K562 (cell line): ENCODE measurements at regions not wholly inside any gene's neighbourhood (a gene's known extent, or its start where the extent isn't known, plus 50 kb on each side); places are given as distances from the start of the nearest gene placed in this dataset.

Experiments
- ATAC-seq: fragments of 200-7000 bp; cut with Tn5 transposase; 3 replicates; pipeline ENCODE4 v1.9.1; 2020; ENCODE audit warnings: moderate library complexity
- BruUV-seq: library from RNA; stranded (reverse); fragments of 400-500 nt; replicated peaks from 2 replicates; lab custom pipeline; 2021; lab: Mats Ljungman, UMichigan
- CTCF ChIA-PET: fragments of 300-600 bp; formaldehyde crosslinking; extraction: SDS; loops from one replicate; lab custom pipeline; 2021; ENCODE audit warnings: low intra/inter-chr PET ratio; lab: Yijun Ruan, JAX
- POLR2A ChIA-PET: fragments of 300-600, 350-650 bp; sonication (Branson Sonifier 250); formaldehyde crosslinking; extraction: SDS; loops from one replicate; lab custom pipeline; 2021; ENCODE audit warnings: antibody characterized with exemption, inconsistent platforms; lab: Yijun Ruan, JAX
- DNase-seq, 4 experiments: peaks; one replicate each; pipeline versions ENCODE4 v3.0.0 to v3.0.0-alpha.2; 2011 to 2018; ENCODE audit warnings: low spot score in 3 of 4, mixed read lengths in 3 of 4; ENCODE audit errors: extremely low read depth in 1 of 4
- FAIRE-seq: peaks from 2 replicates; lab custom pipeline; 2011; peaks lifted over from hg19 to GRCh38; lab: Jason Lieb, UNC
- H2AFZ ChIP-seq: 2 replicates; pipeline ENCODE4 v1.6.0; 2011; ENCODE audit warnings: low read depth, low read length, control low read depth, inconsistent platforms
- H3K27ac ChIP-seq: fragments of 200-600 bp; 3 replicates; pipeline ENCODE4 v1.8.0; 2011; ENCODE audit warnings: low read depth, mild to moderate bottlenecking, control low read depth, inconsistent platforms, low read length, moderate library complexity, mixed read lengths; ENCODE audit errors: extremely low read depth
- H3K27me3 ChIP-seq, 2 experiments: fragments of 300-600 bp in 1 of 2; 2 replicates in 1 of 2; 3 replicates in 1 of 2; pipeline versions ENCODE4 v1.6.0 to v1.8.0; 2011; ENCODE audit warnings: inconsistent platforms in 2 of 2, low read length in 2 of 2, mild to moderate bottlenecking in 1 of 2, mixed read lengths in 1 of 2, moderate library complexity in 1 of 2; ENCODE audit not compliant: control insufficient read depth in 2 of 2, insufficient read depth in 2 of 2
- H3K36me3 ChIP-seq: fragments of 300-600 bp; 3 replicates; pipeline ENCODE4 v1.8.0; 2011; ENCODE audit warnings: mild to moderate bottlenecking, low read length, inconsistent platforms; ENCODE audit not compliant: control insufficient read depth, insufficient read depth
- H3K4me1 ChIP-seq, 2 experiments: fragments of 200-600 bp in 1 of 2; replicated peaks in 1 of 2; 2 replicates in 1 of 2; 3 replicates in 1 of 2; pipeline versions ENCODE4 v1.5.1 to v1.8.0; 2011; ENCODE audit warnings: inconsistent platforms in 2 of 2, low read length in 2 of 2, mild to moderate bottlenecking in 1 of 2, mixed read lengths in 1 of 2, moderate library complexity in 1 of 2; ENCODE audit not compliant: control insufficient read depth in 2 of 2, insufficient read depth in 2 of 2
- H3K4me2 ChIP-seq: 2 replicates; pipeline ENCODE4 v1.6.1; 2011; ENCODE audit warnings: low read length, control low read depth, inconsistent platforms, mixed read lengths; ENCODE audit not compliant: insufficient read depth
- H3K4me3 ChIP-seq: fragments of 200-600 bp; sonication (generic), shearing (Covaris generic); 2 replicates; pipeline ENCODE4 v1.5.1; 2016; ENCODE audit warnings: control low read depth, inconsistent platforms
- H3K79me2 ChIP-seq: fragments of 200-600 bp; 3 replicates; pipeline ENCODE4 v1.8.0; 2011; ENCODE audit warnings: low read length, inconsistent platforms; ENCODE audit not compliant: control insufficient read depth, insufficient read depth
- H3K9ac ChIP-seq, 2 experiments: 2 replicates each; pipeline versions ENCODE4 v1.6.0 to v1.6.1; 2011; ENCODE audit warnings: low read depth in 2 of 2, low read length in 2 of 2, control low read depth in 1 of 2, inconsistent platforms in 1 of 2, mild to moderate bottlenecking in 1 of 2, mixed read lengths in 1 of 2; ENCODE audit not compliant: insufficient read depth in 1 of 2
- H3K9me1 ChIP-seq: one replicate; pipeline ENCODE4 v1.6.0; 2011; ENCODE audit warnings: inconsistent platforms, mild to moderate bottlenecking, low read length, moderate library complexity; ENCODE audit not compliant: control insufficient read depth, insufficient read depth
- H3K9me3 ChIP-seq: replicated peaks from 2 replicates; pipeline ENCODE4 v1.5.1; 2011; ENCODE audit warnings: low read depth, low read length, inconsistent platforms; ENCODE audit not compliant: control insufficient read depth, insufficient read depth
- H4K20me1 ChIP-seq: replicated peaks from 2 replicates; pipeline ENCODE4 v1.6.1; 2011; ENCODE audit warnings: low read length, inconsistent platforms, mixed read lengths; ENCODE audit not compliant: control insufficient read depth, insufficient read depth
- ATF3 ChIP-seq, 2 experiments: fragments of 450-650 bp in 1 of 2; sonication (generic) in 1 of 2; formaldehyde crosslinking in 1 of 2; IDR thresholded peaks in 1 of 2; conservative IDR thresholded peaks in 1 of 2; 2 replicates each; pipeline versions ENCODE4 v1.6.1 to v1.8.1; 2016 to 2023; ENCODE audit warnings: mild to moderate bottlenecking in 2 of 2, moderate library complexity in 2 of 2, inconsistent platforms in 1 of 2, missing genetic modification reagents in 1 of 2
- CAMTA2 ChIP-seq: fragments of 250-450 bp; sonication (Bioruptor Pico); conservative IDR thresholded peaks from 2 replicates; pipeline ENCODE4 v1.5.1; 2022
- ETV6 ChIP-seq, 3 experiments: fragments of 150-350 bp in 1 of 3; sonication (generic) in 1 of 3; formaldehyde crosslinking in 1 of 3; IDR thresholded peaks; 2 replicates each; pipeline versions ENCODE4 v1.6.1 to v1.8.0; 2014 to 2022; ENCODE audit warnings: borderline replicate concordance in 2 of 3, low read depth in 2 of 3, antibody characterized with exemption in 1 of 3, low read length in 1 of 3, mild to moderate bottlenecking in 1 of 3, missing genetic modification reagents in 1 of 3
- GATAD2B ChIP-seq: fragments of 450-650 bp; IDR thresholded peaks from 2 replicates; pipeline ENCODE4 v1.6.1; 2017; ENCODE audit warnings: mild to moderate bottlenecking, borderline replicate concordance
- GMEB1 ChIP-seq: fragments of 250-450 bp; sonication (Bioruptor Pico); IDR thresholded peaks from 2 replicates; pipeline ENCODE4 v1.4.0; 2020; ENCODE audit warnings: mild to moderate bottlenecking
- POLR3G ChIP-seq: IDR thresholded peaks from 2 replicates; pipeline ENCODE4 v1.6.1; 2011; ENCODE audit not compliant: insufficient read length, insufficient replicate concordance; ENCODE audit errors: extremely low read depth
- SIN3A ChIP-seq, 2 experiments: fragments of 150-350 bp in 1 of 2; IDR thresholded peaks; 2 replicates each; pipeline ENCODE4 v1.6.1; 2011 to 2016; ENCODE audit warnings: borderline replicate concordance in 2 of 2, low read depth in 2 of 2, low read length in 2 of 2, mild to moderate bottlenecking in 2 of 2, moderate library complexity in 2 of 2; ENCODE audit not compliant: control insufficient read depth in 1 of 2
- TCFL5 ChIP-seq: fragments of 250-450 bp; sonication (Bioruptor Pico); conservative IDR thresholded peaks from 2 replicates; pipeline ENCODE4 v1.6.1; 2021; ENCODE audit warnings: mild to moderate bottlenecking, moderate library complexity, matching md5 sums
- TEAD2 ChIP-seq: fragments of 450-650 bp; IDR thresholded peaks from 2 replicates; pipeline ENCODE4 v1.6.1; 2016; ENCODE audit warnings: missing genetic modification characterization, control low read depth, missing compliant biosample characterization
- ZFX ChIP-seq: sonication (generic); formaldehyde crosslinking; IDR thresholded peaks from 2 replicates; pipeline ENCODE4 v1.8.0; 2022; ENCODE audit warnings: mild to moderate bottlenecking, missing genetic modification reagents, moderate library complexity
- ZNF124 ChIP-seq: sonication (generic); formaldehyde crosslinking; IDR thresholded peaks from 2 replicates; pipeline ENCODE4 v1.8.1; 2022; ENCODE audit warnings: missing genetic modification reagents
- ZNF232 ChIP-seq: sonication (generic); formaldehyde crosslinking; IDR thresholded peaks from 2 replicates; pipeline ENCODE4 v1.8.0; 2022; ENCODE audit warnings: mild to moderate bottlenecking, missing genetic modification reagents
- WGBS: fragments of 100-300 bp; shearing (Covaris generic); methylation state at CpG from one replicate; pipeline ENCODE4 v1.1.6; 2016; ENCODE audit warnings: low coverage, mixed read lengths; ENCODE audit not compliant: insufficient coverage; ENCODE audit errors: missing lambda C conversion rate; 5-methylcytosine and 5-hydroxymethylcytosine counted together
- in situ Hi-C: fragments of 300-500 bp; cut with MboI; formaldehyde crosslinking; loops from 4 replicates; pipeline ENCODE4 v1.15.0; 2018; ENCODE audit warnings: inconsistent platforms, mixed read lengths
- intact Hi-C: fragments of 100-400 bp; cut with micrococcal nuclease; formaldehyde crosslinking; loops from 2 replicates; pipeline ENCODE4 v1.14.2; 2022

- TF ChIP-seq ZFX (no peak), POLR3G (no peak), TEAD2 (tag) (no peak), SIN3A (IDR thresholded peaks at IDR 0.05; ENCODE audit: borderline replicate concordance in 2 of 2, control insufficient read depth in 1 of 2, low read depth in 2 of 2, low read length in 2 of 2) (no peak), CAMTA2 (CRISPR knock-in tag) (no peak)
Observed at GRCh38 chr2:49225126-49225525, 70.8 kb upstream of the FSHR start (continued).

GRCh38 chr2:49224426-49225010, 70.2 kb upstream of the FSHR start:
- DNase-seq (no peak), ATAC-seq (no peak), FAIRE-seq (no peak)
- Histone ChIP-seq H3K4me1 (no peaks in the 10 kb centered on the region), H3K9me3 (no peaks in the 10 kb centered on the region; the same call in 1 of the 2 replicates), H3K27me3 (no peaks in the 10 kb centered on the region), H3K36me3 (no peaks in the 10 kb centered on the region), H2AFZ (no peak overlapping the region), H3K9me1 (no peaks in the 10 kb centered on the region), H3K9ac (no peak overlapping the region), H3K4me3 (no peak overlapping the region), H3K27ac (no peak overlapping the region), H3K4me2 (no peak overlapping the region), H4K20me1 (no peaks in the 10 kb centered on the region), H3K79me2 (no peaks in the 10 kb centered on the region)
- 0% methylated on average over 4 of the region's 4 CpGs for WGBS
- ChIA-PET POLR2A (no interaction called here), CTCF (no interaction called here)
- in situ Hi-C loops, result no loop called here
- intact Hi-C loops, result no loop called here
- TF ChIP-seq ZNF124 (CRISPR knock-in tag), result no peak
- no peak for TF ChIP-seq GATAD2B
- no peak for TF ChIP-seq ETV6 (IDR thresholded peaks at IDR 0.05; ENCODE audit: borderline replicate concordance in 1 of 2, low read depth in 2 of 2, low read length in 1 of 2)
- no peak for TF ChIP-seq ETV6 (CRISPR knock-in tag; IDR thresholded peaks at IDR 0.05; ENCODE audit: borderline replicate concordance)
- TF ChIP-seq ATF3 (IDR thresholded peaks at IDR 0.05), result no peak
- no peak for TF ChIP-seq ATF3 (CRISPR knock-in tag; conservative IDR thresholded peaks at IDR 0.05)
- TF ChIP-seq ZNF232 (CRISPR knock-in tag), result no peak
- TF ChIP-seq GMEB1 (CRISPR knock-in tag), result no peak
- no peak for TF ChIP-seq TCFL5
- no TSS peak for BruUV-seq
